ENCODE measurements at regions not wholly inside any gene's neighbourhood (a gene's known extent, or its start where the extent isn't known, plus 50 kb on each side); places are given as distances from the start of the nearest gene placed in this dataset.

DNA sequence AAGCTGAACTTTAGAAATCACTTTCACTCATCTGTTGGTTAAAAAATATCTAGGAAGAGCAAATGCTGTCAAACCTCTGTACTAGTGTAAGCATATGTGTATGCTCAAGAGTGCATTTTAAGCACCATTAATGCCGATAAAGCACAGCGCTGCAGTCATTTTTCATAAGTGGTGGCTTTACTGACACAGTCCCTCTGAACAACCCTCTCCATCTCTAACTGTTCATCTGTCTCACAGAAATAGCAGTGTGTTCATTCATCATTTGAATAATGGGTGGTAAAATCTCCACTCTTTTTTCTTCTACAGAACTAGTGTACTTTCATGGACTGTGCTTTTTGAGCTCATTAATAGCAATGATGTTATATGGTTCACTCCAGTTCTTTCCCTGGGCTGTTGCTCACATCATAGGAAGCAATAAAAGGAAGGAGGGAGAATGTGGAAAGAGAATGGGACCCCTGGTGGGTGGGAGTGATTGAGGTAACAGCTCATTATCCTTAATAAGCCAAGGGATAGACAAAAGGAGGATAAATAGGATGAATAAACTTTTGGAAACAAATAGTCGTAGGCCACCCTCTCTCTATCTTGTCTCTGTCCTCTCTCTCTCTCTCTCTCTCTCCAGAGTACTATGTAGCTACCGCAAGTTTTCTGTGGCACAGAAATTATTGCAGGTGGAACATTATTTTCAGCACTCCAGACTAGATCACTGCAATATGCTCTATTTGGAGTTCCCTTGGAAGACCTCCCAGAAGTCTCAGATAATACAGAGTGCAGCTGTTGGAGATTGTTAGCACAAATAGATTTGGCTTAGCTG, 117.9 kb upstream of the PRDM9 start:
- no peak overlapping the region for H2BK12ac ChIP-seq (ENCODE audit: insufficient read length, low read depth, low read length)
- no peak overlapping the region for H4K8ac ChIP-seq (replicated peaks; ENCODE audit: insufficient read length, low read depth, low read length)
- no peak overlapping the region for H4K91ac ChIP-seq (ENCODE audit: insufficient read length, low read depth, low read length)
- no peak overlapping the region for H2BK15ac ChIP-seq (ENCODE audit: low read depth, low read length)
- WGBS (ENCODE audit: extremely low coverage, insufficient read length, low lambda C conversion rate) = no CpG with 5 or more reads among the region's 4 CpGs
- H2AFZ ChIP-seq (ENCODE audit: low read length) = no peak overlapping the region
- H3K23ac ChIP-seq (ENCODE audit: insufficient read length, low read depth, low read length) = no peak overlapping the region
- no peak overlapping the region for H2BK120ac ChIP-seq (ENCODE audit: low read depth, low read length, poor library complexity, severe bottlenecking)
- no peak overlapping the region for H2AK5ac ChIP-seq (ENCODE audit: insufficient read length, low read length)
- peaks cover 4% of the 10 kb centered on the region; the same call in 1 of the 2 replicates for H3K4me1 ChIP-seq (ENCODE audit: insufficient read depth, low read length)
- H3K27ac Mint-ChIP-seq = no peak overlapping the region
- H3K9ac ChIP-seq (ENCODE audit: extremely low read depth, insufficient read length, low read length) = no peak overlapping the region
- no peak overlapping the region for H3K27ac ChIP-seq (ENCODE audit: insufficient read length, low read depth, low read length)
- H3K79me1 ChIP-seq (ENCODE audit: insufficient read depth, low read depth, low read length, poor library complexity, severe bottlenecking) = no peaks in the 10 kb centered on the region
- no peak overlapping the region for H3K18ac ChIP-seq (ENCODE audit: insufficient read length, low read depth, low read length)
- no peaks in the 10 kb centered on the region; the same call in 1 of the 2 replicates for H3K27me3 Mint-ChIP-seq (ENCODE audit: low read depth)
- H3K4me3 Mint-ChIP-seq = no peak overlapping the region
- 0 out of 7 replicates have a peak, but pooled peaks cover 0 to 4% (median 0%) of the 10 kb centered on the region in 3 experiments for H3K36me3 Mint-ChIP-seq (ENCODE audit: insufficient read depth in 1 of 3, low read depth in 3 of 3)
- no peak overlapping the region for H4K5ac ChIP-seq (ENCODE audit: insufficient read length, low read depth, low read length)
- H3K4ac ChIP-seq (ENCODE audit: low read depth, low read length) = no peak overlapping the region
- no peak for DNase-seq
- no peaks in the 10 kb centered on the region for H3K79me2 ChIP-seq (ENCODE audit: insufficient read depth, low read length)
- H3K56ac ChIP-seq (ENCODE audit: insufficient read length, low read depth, low read length) = no peak overlapping the region
- H3K9me3 ChIP-seq (ENCODE audit: control insufficient read depth, low read depth, low read length) = no peaks in the 10 kb centered on the region
- no peak overlapping the region for H2BK20ac ChIP-seq (ENCODE audit: low read depth, low read length, poor library complexity, severe bottlenecking)
- no peak overlapping the region for H3K4me2 ChIP-seq (ENCODE audit: insufficient read depth, insufficient read length, low read length)
- no peaks in the 10 kb centered on the region for H4K20me1 ChIP-seq (ENCODE audit: control insufficient read depth, insufficient read depth, insufficient read length)
- H3K14ac ChIP-seq (ENCODE audit: insufficient read depth, low read length) = no peak overlapping the region; the same call in 1 of the 2 replicates
- no peaks in the 10 kb centered on the region for H3K23me2 ChIP-seq (ENCODE audit: insufficient read length, low read depth, low read length, poor library complexity, severe bottlenecking)
- no peak overlapping the region for H3T11ph ChIP-seq (ENCODE audit: low read length)
- no peak overlapping the region for H2BK5ac ChIP-seq (ENCODE audit: insufficient read length, low read length)
- TF ChIP-seq, protein P1, sequence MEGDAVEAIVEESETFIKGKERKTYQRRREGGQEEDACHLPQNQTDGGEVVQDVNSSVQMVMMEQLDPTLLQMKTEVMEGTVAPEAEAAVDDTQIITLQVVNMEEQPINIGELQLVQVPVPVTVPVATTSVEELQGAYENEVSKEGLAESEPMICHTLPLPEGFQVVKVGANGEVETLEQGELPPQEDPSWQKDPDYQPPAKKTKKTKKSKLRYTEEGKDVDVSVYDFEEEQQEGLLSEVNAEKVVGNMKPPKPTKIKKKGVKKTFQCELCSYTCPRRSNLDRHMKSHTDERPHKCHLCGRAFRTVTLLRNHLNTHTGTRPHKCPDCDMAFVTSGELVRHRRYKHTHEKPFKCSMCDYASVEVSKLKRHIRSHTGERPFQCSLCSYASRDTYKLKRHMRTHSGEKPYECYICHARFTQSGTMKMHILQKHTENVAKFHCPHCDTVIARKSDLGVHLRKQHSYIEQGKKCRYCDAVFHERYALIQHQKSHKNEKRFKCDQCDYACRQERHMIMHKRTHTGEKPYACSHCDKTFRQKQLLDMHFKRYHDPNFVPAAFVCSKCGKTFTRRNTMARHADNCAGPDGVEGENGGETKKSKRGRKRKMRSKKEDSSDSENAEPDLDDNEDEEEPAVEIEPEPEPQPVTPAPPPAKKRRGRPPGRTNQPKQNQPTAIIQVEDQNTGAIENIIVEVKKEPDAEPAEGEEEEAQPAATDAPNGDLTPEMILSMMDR (conservative IDR thresholded peaks at IDR 0.05) = no peak
- H3K4me1 Mint-ChIP-seq = peaks cover 20 to 28% of the 10 kb centered on the region in 2 experiments
- peaks cover 4 to 5% of the 10 kb centered on the region in 2 experiments; a peak in 3 of 5 replicates for H3K9me3 Mint-ChIP-seq
- H3K27me3 ChIP-seq (ENCODE audit: insufficient read depth, low read length) = no peaks in the 10 kb centered on the region

All from H9 (cell line).